CD4-positive, CD25-positive, alpha-beta regulatory T cell (primary cell): ENCODE measurements at regions not wholly inside any gene's neighbourhood (a gene's known extent, or its start where the extent isn't known, plus 50 kb on each side); places are given as distances from the start of the nearest gene placed in this dataset.

Experiments used
- ATAC-seq, 2 donors: fragments of 150-1000 bp; cut with Tn5 transposase; one replicate each; pipeline ENCODE4 v1.10.0; 2021; ENCODE audit warnings: low read depth in 2 of 2, moderate number of reproducible peaks in 2 of 2, moderate library complexity in 1 of 2
- DNase-seq, 3 donors: peaks; one replicate each; pipeline versions ENCODE4 v3.0.0 to v3.0.0-alpha.2; 2012 to 2022; ENCODE audit warnings: mixed read lengths in 1 of 3
- H3K27ac ChIP-seq: one replicate; pipeline ENCODE4 v1.7.0; 2013; ENCODE audit warnings: mild to moderate bottlenecking, low read length; ENCODE audit not compliant: insufficient read depth, poor library complexity, severe bottlenecking
- H3K27me3 ChIP-seq: one replicate; pipeline ENCODE4 v1.7.0; 2013; ENCODE audit warnings: low read length; ENCODE audit not compliant: control insufficient read depth, insufficient read depth
- H3K36me3 ChIP-seq: one replicate; pipeline ENCODE4 v1.7.0; 2013; ENCODE audit warnings: mild to moderate bottlenecking, low read length, moderate library complexity; ENCODE audit not compliant: control insufficient read depth, insufficient read depth
- H3K4me1 ChIP-seq: 2 replicates; pipeline ENCODE4 v1.7.0; 2013; ENCODE audit warnings: mild to moderate bottlenecking, low read length; ENCODE audit not compliant: insufficient read depth, control insufficient read depth, poor library complexity, severe bottlenecking
- H3K4me3 ChIP-seq: one replicate; pipeline ENCODE4 v1.7.0; 2013; ENCODE audit warnings: low read depth, mild to moderate bottlenecking, low read length, moderate library complexity
- H3K9me3 ChIP-seq, 2 experiments: 1 replicate in 1 of 2; 2 replicates in 1 of 2; pipeline ENCODE4 v1.7.0; 2013; ENCODE audit warnings: low read length in 2 of 2, mild to moderate bottlenecking in 1 of 2, moderate library complexity in 1 of 2; ENCODE audit not compliant: control insufficient read depth in 2 of 2
- H3K27ac Mint-ChIP-seq, 3 donors: one replicate each; pipeline ENCODE4 v1.8.0; 2020 to 2022; ENCODE audit warnings: mild to moderate bottlenecking in 3 of 3, mixed read lengths in 3 of 3, moderate library complexity in 2 of 3
- H3K27me3 Mint-ChIP-seq: one replicate; pipeline ENCODE4 v1.8.0; 2022; ENCODE audit warnings: mild to moderate bottlenecking, mixed read lengths
- H3K36me3 Mint-ChIP-seq: one replicate; pipeline ENCODE4 v1.8.0; 2020; ENCODE audit warnings: mixed read lengths
- H3K4me1 Mint-ChIP-seq, 4 donors: one replicate each; pipeline ENCODE4 v1.8.0; 2020 to 2022; ENCODE audit warnings: mixed read lengths in 4 of 4, mild to moderate bottlenecking in 1 of 4
- H3K4me3 Mint-ChIP-seq, 4 donors: one replicate each; pipeline ENCODE4 v1.8.0; 2020 to 2022; ENCODE audit warnings: mild to moderate bottlenecking in 4 of 4, mixed read lengths in 4 of 4, moderate library complexity in 3 of 4
- H3K9me3 Mint-ChIP-seq, 7 donors: one replicate each; pipeline ENCODE4 v1.8.0; 2020 to 2022; ENCODE audit warnings: mixed read lengths in 7 of 7, mild to moderate bottlenecking in 3 of 7, moderate library complexity in 2 of 7

DNA sequence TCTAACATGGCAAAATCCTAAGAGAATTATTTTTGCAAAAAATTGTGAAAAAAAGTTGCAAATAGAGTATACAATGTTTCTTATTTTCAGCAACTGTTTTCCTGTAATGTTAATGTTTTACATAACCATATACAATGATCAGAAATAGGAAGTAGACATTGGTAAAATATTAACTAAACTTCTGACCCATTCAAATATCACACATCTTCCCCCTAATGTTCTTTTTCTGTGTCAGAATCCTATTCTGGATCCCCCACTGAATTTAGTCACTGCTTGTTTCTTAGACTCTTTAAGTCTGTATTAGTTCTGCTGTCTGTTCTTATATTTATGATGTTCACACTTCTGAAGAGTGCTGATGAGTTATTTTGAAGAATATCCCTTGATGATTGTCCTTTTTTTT lies 62.0 kb downstream of the HFE start:
- no peaks in the 10 kb centered on the region for H3K4me1 Mint-ChIP-seq

DNA sequence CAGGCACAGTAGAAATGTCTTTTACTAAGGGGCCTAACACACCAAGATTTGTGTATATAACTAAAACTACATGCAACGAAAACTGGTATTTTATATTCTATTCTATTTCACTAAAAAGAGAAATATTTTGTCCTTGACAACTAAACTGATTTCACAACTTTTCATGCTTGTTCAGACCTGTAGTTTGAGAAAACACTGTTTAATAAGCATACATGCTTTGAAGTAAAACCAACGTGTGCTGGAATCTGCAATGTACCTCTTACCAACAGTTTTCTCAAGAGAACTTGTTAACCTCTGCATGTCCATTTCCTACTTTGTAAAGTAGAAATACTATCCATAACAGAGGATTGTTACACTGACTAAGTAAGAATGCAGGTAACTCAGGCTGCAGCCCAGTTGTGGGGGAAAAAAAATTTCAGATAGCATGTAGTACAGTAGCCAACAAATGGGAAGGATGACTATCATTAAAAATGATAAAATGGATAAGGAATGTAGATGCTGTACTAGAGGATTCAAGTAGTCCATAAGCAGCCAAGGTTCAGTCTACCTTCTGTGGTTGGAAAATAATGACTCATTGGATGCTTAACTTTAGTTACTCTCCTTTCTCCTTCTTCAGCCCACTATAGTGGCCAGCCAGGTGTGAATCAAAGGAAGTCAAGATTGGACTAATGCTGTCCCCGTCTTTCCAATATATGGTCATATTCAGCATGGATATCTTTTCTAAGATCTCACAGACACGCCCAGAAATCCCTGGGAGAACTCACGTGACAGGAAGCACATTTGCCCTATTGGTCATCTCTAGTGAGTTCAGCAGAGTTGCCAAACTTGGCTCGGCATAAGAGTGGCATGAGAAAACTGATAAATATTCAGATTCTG lies 65.2 kb downstream of the HFE start:
- peaks cover 12% of the 10 kb centered on the region for H3K27me3 Mint-ChIP-seq

More for the DNA sequence above, 62.0 kb downstream of the HFE start:
- Mint-ChIP-seq H3K27me3 (peaks cover 8% of the 10 kb centered on the region), H3K27ac (peak overlapping the region in 1 of 3 donors; percentile 45), H3K36me3 (no peaks in the 10 kb centered on the region), H3K9me3 (no peaks in the 10 kb centered on the region), H3K4me3 (no peak overlapping the region)
- Histone ChIP-seq H3K4me3 (no peak overlapping the region), H3K27me3 (no peaks in the 10 kb centered on the region), H3K9me3 (no peaks in the 10 kb centered on the region), H3K4me1 (no peaks in the 10 kb centered on the region), H3K27ac (no peak overlapping the region), H3K36me3 (no peaks in the 10 kb centered on the region)
- no peak for ATAC-seq
- no peak for DNase-seq

DNA sequence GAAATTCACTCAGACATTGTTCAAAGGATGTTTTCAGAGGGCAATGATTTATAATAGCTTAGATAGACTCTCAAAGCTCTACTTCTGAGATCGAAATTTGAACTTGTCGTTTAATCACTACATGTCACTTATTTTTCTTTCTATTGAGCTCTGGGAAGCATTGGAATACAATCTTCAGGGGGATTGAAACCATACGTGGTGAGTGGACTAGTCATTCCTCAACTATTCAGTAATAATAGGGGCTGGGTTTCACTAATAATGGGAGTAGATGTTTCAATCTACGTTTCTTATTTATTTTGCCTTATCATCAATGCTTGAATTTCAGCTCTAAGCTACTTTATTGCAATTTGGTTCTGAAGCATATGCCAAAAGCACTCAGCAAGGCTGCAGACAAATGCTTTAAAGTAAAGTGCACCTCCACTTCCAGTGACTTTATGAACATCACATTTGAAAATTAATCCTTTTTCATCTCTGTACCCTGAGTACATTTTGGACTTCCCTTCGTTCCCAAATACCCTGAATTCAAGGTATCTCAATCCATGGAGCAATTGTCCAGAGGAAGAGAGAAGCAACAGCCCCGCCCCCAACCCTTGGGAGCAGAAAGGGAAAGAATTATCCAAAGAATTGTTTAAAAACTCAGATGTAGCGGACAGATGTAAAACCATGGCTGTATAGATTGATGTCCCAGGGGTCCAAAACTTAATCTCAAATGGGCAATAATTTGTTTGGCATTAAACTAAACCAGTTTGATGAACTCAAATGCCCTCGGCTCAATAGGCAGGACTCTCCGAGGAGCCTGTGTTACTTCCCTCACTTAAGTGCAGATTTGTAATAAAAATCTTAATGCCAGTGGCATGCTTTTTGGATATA lies 68.1 kb downstream of the HFE start:
- Histone ChIP-seq H3K9me3 (no peaks in the 10 kb centered on the region), H3K4me3 (peak overlapping the region; percentile 93), H3K36me3 (no peaks in the 10 kb centered on the region), H3K27me3 (no peaks in the 10 kb centered on the region), H3K4me1 (peaks cover 34% of the 10 kb centered on the region), H3K27ac (peak overlapping the region; percentile 92)
- Mint-ChIP-seq H3K4me3 (peak overlapping the region; percentile 95 to 98 (median 96)), H3K36me3 (peaks cover 7% of the 10 kb centered on the region), H3K27me3 (peaks cover 19% of the 10 kb centered on the region), H3K27ac (peak overlapping the region; percentile 97 to 99 (median 98)), H3K4me1 (peaks cover 0 to 40% (median 23%) of the 10 kb centered on the region in 4 donors), H3K9me3 (peaks cover 0 to 2% (median 0%) of the 10 kb centered on the region in 7 donors)
- peak in 1 of 3 donors; percentile 66 for DNase-seq
- no peak for ATAC-seq

More for the DNA sequence above, 65.2 kb downstream of the HFE start:
- Histone ChIP-seq H3K4me3 (no peak overlapping the region), H3K36me3 (no peaks in the 10 kb centered on the region), H3K9me3 (no peaks in the 10 kb centered on the region), H3K27me3 (no peaks in the 10 kb centered on the region), H3K4me1 (peaks cover 20% of the 10 kb centered on the region), H3K27ac (no peak overlapping the region)
- Mint-ChIP-seq H3K4me1 (peaks cover 0 to 16% (median 11%) of the 10 kb centered on the region in 4 donors), H3K9me3 (peaks cover 0 to 2% (median 0%) of the 10 kb centered on the region in 7 donors), H3K36me3 (no peaks in the 10 kb centered on the region), H3K4me3 (peak overlapping the region in 2 of 4 donors; percentile 26 to 87), H3K27ac (no peak overlapping the region)
- DNase-seq: no peak
- no peak for ATAC-seq

DNA sequence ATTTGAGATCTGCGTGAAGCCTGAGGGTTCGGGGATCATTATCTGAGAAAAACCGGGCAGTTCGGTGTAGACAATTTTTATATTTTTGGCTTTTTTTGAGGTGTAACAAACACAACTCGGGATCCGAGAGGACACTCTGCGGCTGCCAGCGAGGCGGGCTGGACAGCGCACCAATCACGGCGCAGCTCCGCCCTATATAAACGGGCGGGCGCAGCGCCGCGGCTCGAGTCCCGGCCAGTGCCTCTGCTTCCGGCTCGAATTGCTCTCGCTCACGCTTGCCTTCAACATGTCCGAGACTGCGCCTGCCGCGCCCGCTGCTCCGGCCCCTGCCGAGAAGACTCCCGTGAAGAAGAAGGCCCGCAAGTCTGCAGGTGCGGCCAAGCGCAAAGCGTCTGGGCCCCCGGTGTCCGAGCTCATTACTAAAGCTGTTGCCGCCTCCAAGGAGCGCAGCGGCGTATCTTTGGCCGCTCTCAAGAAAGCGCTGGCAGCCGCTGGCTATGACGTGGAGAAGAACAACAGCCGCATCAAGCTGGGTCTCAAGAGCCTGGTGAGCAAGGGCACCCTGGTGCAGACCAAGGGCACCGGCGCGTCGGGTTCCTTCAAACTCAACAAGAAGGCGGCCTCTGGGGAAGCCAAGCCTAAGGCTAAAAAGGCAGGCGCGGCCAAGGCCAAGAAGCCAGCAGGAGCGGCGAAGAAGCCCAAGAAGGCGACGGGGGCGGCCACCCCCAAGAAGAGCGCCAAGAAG lies 69.0 kb downstream of the HFE start:
- H3K27ac Mint-ChIP-seq: peak overlapping the region; percentile 97 to 99 (median 98)
- ATAC-seq (peak; percentile 57), DNase-seq (peak; percentile 77 to 95 (median 90))
- Histone ChIP-seq H3K4me1 (peaks cover 35% of the 10 kb centered on the region), H3K27me3 (no peaks in the 10 kb centered on the region), H3K9me3 (no peaks in the 10 kb centered on the region), H3K4me3 (peak overlapping the region; percentile 93), H3K36me3 (no peaks in the 10 kb centered on the region), H3K27ac (peak overlapping the region; percentile 92)
- peaks cover 19% of the 10 kb centered on the region for H3K27me3 Mint-ChIP-seq
- peaks cover 0 to 44% (median 28%) of the 10 kb centered on the region in 4 donors for H3K4me1 Mint-ChIP-seq
- peak overlapping the region; percentile 95 to 98 (median 96) for H3K4me3 Mint-ChIP-seq
- peaks cover 0 to 2% (median 0%) of the 10 kb centered on the region in 7 donors for H3K9me3 Mint-ChIP-seq
- H3K36me3 Mint-ChIP-seq: peaks cover 8% of the 10 kb centered on the region

DNA sequence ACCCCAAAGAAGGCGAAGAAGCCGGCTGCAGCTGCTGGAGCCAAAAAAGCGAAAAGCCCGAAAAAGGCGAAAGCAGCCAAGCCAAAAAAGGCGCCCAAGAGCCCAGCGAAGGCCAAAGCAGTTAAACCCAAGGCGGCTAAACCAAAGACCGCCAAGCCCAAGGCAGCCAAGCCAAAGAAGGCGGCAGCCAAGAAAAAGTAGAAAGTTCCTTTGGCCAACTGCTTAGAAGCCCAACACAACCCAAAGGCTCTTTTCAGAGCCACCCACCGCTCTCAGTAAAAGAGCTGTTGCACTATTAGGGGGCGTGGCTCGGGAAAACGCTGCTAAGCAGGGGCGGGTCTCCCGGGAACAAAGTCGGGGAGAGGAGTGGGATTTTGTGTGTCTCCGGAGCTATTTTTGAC lies 69.6 kb downstream of the HFE start:
- H3K4me1 ChIP-seq: peaks cover 35% of the 10 kb centered on the region
- DNase-seq (peak in 1 of 3 donors; percentile 59), ATAC-seq (peak in 1 of 2 donors; percentile 1)
- H3K36me3 Mint-ChIP-seq: peaks cover 8% of the 10 kb centered on the region
- no peaks in the 10 kb centered on the region for H3K36me3 ChIP-seq
- H3K9me3 ChIP-seq: no peaks in the 10 kb centered on the region
- H3K9me3 Mint-ChIP-seq: peaks cover 0 to 2% (median 0%) of the 10 kb centered on the region in 7 donors
- H3K27me3 ChIP-seq: no peaks in the 10 kb centered on the region
- H3K4me3 ChIP-seq: peak overlapping the region; percentile 93
- H3K27ac Mint-ChIP-seq: peak overlapping the region; percentile 97 to 100 (median 98)
- peaks cover 0 to 47% (median 30%) of the 10 kb centered on the region in 4 donors for H3K4me1 Mint-ChIP-seq
- H3K27ac ChIP-seq: peak overlapping the region; percentile 92
- peaks cover 19% of the 10 kb centered on the region for H3K27me3 Mint-ChIP-seq
- H3K4me3 Mint-ChIP-seq: peak overlapping the region; percentile 95 to 98 (median 96)

DNA sequence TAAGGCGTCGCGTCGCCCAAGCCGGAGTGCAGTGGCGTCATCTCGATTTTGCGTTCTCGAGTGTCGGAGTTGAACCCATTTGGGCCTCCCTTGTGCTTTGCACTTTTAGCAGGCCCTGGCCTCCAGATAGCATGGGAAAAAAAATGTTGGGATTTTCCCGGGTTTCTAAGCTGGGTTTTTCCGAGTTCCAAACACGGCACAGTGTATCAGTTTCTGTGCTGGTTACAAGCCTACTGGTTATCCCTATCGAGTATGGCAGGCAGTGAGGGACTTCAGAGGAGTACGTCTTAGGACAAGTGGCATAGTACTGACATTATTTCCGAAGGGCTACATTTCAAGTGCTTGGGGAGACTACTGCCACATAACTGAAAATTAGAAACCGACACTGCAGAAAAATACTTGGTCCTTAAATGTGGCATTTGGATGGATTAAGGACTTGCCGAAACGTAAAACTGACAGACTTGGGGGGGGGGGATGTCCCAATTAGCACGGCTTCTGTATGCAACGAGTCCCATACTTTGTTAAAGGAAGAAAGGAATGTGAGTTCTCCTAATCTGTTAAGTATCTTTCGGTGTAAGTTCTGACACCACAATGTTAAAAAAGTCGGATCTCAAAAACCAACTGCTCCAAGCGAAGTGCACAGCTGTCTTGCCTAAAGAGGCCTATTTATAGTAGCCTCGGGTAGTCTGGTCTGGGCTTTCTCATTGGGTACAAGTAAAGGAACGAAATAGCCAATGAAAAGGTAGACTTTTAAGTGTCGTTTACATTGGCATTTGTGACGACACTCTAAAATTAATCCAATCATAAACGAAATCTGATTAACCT lies 70.2 kb downstream of the HFE start:
- ATAC-seq (peak; percentile 73 to 76), DNase-seq (peak in 2 of 3 donors; percentile 74 to 96)
- peaks cover 19% of the 10 kb centered on the region for H3K27me3 Mint-ChIP-seq
- Histone ChIP-seq H3K9me3 (no peaks in the 10 kb centered on the region), H3K27me3 (no peaks in the 10 kb centered on the region), H3K4me3 (peak overlapping the region; percentile 93), H3K27ac (peak overlapping the region; percentile 92), H3K36me3 (no peaks in the 10 kb centered on the region), H3K4me1 (peaks cover 35% of the 10 kb centered on the region)
- peaks cover 0 to 53% (median 33%) of the 10 kb centered on the region in 4 donors for H3K4me1 Mint-ChIP-seq
- peak overlapping the region; percentile 95 to 98 (median 96) for H3K4me3 Mint-ChIP-seq
- H3K9me3 Mint-ChIP-seq: peaks cover 0 to 2% (median 0%) of the 10 kb centered on the region in 7 donors
- peak overlapping the region; percentile 97 to 100 (median 98) for H3K27ac Mint-ChIP-seq
- H3K36me3 Mint-ChIP-seq: peaks cover 8% of the 10 kb centered on the region
